Psoas muscle (tissue), 7 donors: ENCODE measurements at regions not wholly inside any gene's neighbourhood (a gene's known extent, or its start where the extent isn't known, plus 50 kb on each side); places are given as distances from the start of the nearest gene placed in this dataset.
"Not testable (repeated sequence)": the region's sequence is repeated elsewhere in the genome, so short reads cannot be mapped to it uniquely, and the experiment has no call there.

Source experiments
- ATAC-seq, 4 donors: fragments of 200-7000 bp; cut with Tn5 transposase; one replicate each; pipeline ENCODE4 v1.9.1; 2020; ENCODE audit warnings: moderate library complexity in 3 of 4, mild to moderate bottlenecking in 2 of 4
- DNase-seq, 2 donors: peaks; one replicate each; pipeline ENCODE4 v3.0.0-alpha.2; 2020
- H3K27ac ChIP-seq: fragments of 200-600 bp; one replicate; pipeline ENCODE4 v1.8.0; 2022
- H3K27me3 ChIP-seq, 3 donors: fragments of 200-600 bp in 1 of 3; one replicate each; pipeline versions ENCODE4 v1.6.1 to v1.8.0; 2013 to 2022; ENCODE audit warnings: low read length in 2 of 3, mild to moderate bottlenecking in 2 of 3, moderate library complexity in 1 of 3; ENCODE audit not compliant: insufficient read depth in 3 of 3
- H3K36me3 ChIP-seq, 2 donors: fragments of 200-600 bp in 1 of 2; one replicate each; pipeline versions ENCODE4 v1.6.1 to v1.8.0; 2013 to 2022; ENCODE audit warnings: low read depth in 1 of 2, mild to moderate bottlenecking in 1 of 2, moderate library complexity in 1 of 2; ENCODE audit not compliant: insufficient read depth in 1 of 2
- H3K4me1 ChIP-seq: fragments of 200-600 bp; one replicate; pipeline ENCODE4 v1.8.0; 2022
- H3K4me3 ChIP-seq: fragments of 200-600 bp; one replicate; pipeline ENCODE4 v1.8.0; 2022; ENCODE audit warnings: mild to moderate bottlenecking
- H3K9me3 ChIP-seq: fragments of 200-600 bp; one replicate; pipeline ENCODE4 v1.8.0; 2022
- WGBS, 3 donors: extraction: QIAGEN DNeasy Blood & Tissue Kit; methylation state at CpG; one replicate each; pipeline versions ENCODE4 v1.1.6 to v1.1.7; 2013; 5-methylcytosine and 5-hydroxymethylcytosine counted together
- intact Hi-C, 2 donors: fragments of 100-400 bp; cut with DNase I; formaldehyde crosslinking; loops; one replicate each; pipeline versions ENCODE4 v1.11.0 to v1.14.2; 2022
- TF ChIP-seq, protein P1 (sequence below): fragments of 200-600 bp; IDR thresholded peaks from one replicate; pipeline ENCODE4 v1.8.0; 2022; ENCODE audit warnings: antibody characterized with exemption
- donor health status: healthy with polysubstance abuse.
- donor health status: DM: no; HTN: no; CAD: no; lungs with moderate emphysema.
- donor health status: Bipolar disorder and iron deficiency.
- donor health status: healthy.
- donor health status: DM: yes; HTN: yes; CAD: no.
- donor health status: DM: no; HTN: no; CAD: no.
- donor health status: DM: yes; HTN: yes; CAD: no.

DNA sequence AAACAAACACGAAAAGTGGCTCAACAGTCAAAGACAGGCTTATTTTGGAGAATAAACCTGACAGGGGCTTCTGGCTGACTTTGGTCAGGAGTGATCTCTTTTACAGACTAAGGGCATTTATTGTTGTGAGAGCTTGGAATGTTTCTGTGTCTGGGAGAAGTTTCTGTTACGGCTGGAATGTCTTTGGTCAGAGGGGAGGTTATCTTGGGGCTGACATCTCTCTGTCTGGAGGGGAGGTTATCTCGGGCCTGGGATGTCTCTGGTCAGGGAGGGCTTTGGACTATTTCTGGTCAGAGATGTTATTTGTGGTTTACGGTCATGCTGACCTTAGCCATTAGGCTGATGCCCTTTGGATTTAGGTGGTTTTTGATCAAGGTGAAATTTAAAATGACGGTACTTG, 345.5 kb upstream of the FSIP2 start:
- H3K4me3 ChIP-seq: no peak overlapping the region
- 71 to 76% (median 75%) methylated on average over 5 of the region's 5 CpGs for WGBS, 3 donors

DNA sequence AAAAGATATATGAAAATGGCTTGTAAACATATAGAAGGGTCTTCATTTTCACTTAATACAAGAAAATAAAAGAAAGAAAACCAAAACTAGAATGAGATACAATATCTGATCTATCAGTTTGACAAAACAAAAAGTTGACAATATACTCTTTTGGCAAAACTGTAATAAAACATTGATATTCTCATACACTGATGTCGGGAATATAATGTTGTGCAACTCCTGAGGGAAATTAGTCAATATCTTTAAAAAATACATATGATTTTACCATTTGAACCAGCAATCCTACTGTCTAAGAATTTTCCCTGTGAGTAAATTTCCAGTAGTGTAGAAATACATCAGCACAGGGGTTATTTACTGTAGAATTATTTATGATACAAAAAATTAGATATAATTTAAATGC, 336.1 kb upstream of the FSIP2 start:
- Histone ChIP-seq H3K27ac (no peak overlapping the region), H3K4me1 (no peaks in the 10 kb centered on the region), H3K9me3 (no peaks in the 10 kb centered on the region), H3K36me3 (no peaks in the 10 kb centered on the region), H3K27me3 (no peaks in the 10 kb centered on the region), H3K4me3 (no peak overlapping the region)
- TF ChIP-seq, protein P1, sequence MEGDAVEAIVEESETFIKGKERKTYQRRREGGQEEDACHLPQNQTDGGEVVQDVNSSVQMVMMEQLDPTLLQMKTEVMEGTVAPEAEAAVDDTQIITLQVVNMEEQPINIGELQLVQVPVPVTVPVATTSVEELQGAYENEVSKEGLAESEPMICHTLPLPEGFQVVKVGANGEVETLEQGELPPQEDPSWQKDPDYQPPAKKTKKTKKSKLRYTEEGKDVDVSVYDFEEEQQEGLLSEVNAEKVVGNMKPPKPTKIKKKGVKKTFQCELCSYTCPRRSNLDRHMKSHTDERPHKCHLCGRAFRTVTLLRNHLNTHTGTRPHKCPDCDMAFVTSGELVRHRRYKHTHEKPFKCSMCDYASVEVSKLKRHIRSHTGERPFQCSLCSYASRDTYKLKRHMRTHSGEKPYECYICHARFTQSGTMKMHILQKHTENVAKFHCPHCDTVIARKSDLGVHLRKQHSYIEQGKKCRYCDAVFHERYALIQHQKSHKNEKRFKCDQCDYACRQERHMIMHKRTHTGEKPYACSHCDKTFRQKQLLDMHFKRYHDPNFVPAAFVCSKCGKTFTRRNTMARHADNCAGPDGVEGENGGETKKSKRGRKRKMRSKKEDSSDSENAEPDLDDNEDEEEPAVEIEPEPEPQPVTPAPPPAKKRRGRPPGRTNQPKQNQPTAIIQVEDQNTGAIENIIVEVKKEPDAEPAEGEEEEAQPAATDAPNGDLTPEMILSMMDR: no peak
- ATAC-seq (no peak), DNase-seq (no peak)
- 78 to 81% (median 78%) methylated on average over 1 of the region's 1 CpG for WGBS, 3 donors
- intact Hi-C loops: no loop called here

More for the DNA sequence above, 345.5 kb upstream of the FSIP2 start:
- H3K27me3 ChIP-seq: no peaks in the 10 kb centered on the region
- no peaks in the 10 kb centered on the region for H3K4me1 ChIP-seq
- DNase-seq: no peak
- no peak overlapping the region for H3K27ac ChIP-seq
- H3K36me3 ChIP-seq: no peaks in the 10 kb centered on the region
- TF ChIP-seq, protein P1: no peak
- H3K9me3 ChIP-seq: no peaks in the 10 kb centered on the region
- no peak for ATAC-seq
- intact Hi-C loops: no loop called here

DNA sequence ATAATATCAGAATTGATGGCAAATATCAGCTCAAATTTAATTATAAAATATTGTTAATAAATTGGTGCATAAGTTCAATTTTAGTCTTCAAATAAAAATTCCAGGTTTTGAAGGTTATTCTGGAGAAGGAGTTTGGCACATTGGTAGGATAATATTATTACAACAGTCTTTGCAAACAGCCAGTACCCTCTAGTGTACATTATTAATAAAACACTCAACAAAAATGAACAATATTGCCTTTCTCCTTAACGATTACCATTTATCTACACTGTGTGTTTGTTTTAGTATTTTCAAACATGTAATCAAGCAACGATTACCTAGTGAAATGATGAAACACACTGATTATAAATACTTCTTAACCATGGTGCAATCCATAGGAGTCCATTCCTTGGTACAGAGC, 334.0 kb upstream of the FSIP2 start:
- no peaks in the 10 kb centered on the region for H3K27me3 ChIP-seq
- H3K36me3 ChIP-seq: no peaks in the 10 kb centered on the region
- intact Hi-C loops: no loop called here
- no peak overlapping the region for H3K4me3 ChIP-seq
- ATAC-seq: no peak
- H3K27ac ChIP-seq: no peak overlapping the region
- no peaks in the 10 kb centered on the region for H3K4me1 ChIP-seq
- TF ChIP-seq, protein P1: no peak
- H3K9me3 ChIP-seq: no peaks in the 10 kb centered on the region
- DNase-seq: no peak
- 56 to 62% (median 61%) methylated on average over 2 of the region's 2 CpGs for WGBS, 3 donors

DNA sequence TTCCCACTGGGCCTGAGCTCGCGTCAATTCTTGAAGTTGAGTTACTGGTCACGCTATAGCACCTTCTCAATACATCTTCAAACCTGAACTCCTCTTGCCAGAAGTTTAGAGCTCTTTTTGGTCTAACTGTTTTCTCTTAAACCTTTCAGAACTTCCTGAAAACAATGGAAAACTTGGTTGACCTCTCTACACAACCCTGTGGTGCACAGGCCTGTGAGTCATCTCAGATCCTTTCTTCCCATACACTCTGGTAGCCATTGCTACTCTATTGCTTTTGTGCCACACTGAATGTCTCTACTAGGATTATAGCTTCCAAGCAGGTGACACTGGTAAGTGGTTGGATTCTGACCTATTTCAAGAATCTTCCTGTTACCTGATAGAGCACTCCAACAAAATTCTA, 321.5 kb upstream of the FSIP2 start:
- 85 to 92% (median 85%) methylated on average over 3 of the region's 3 CpGs for WGBS, 3 donors
- no peak for DNase-seq
- Histone ChIP-seq H3K4me3 (no peak overlapping the region), H3K4me1 (no peaks in the 10 kb centered on the region), H3K36me3 (no peaks in the 10 kb centered on the region), H3K9me3 (no peaks in the 10 kb centered on the region), H3K27me3 (no peaks in the 10 kb centered on the region), H3K27ac (no peak overlapping the region)
- ATAC-seq: no peak
- intact Hi-C loops: no loop called here
- TF ChIP-seq, protein P1: no peak

DNA sequence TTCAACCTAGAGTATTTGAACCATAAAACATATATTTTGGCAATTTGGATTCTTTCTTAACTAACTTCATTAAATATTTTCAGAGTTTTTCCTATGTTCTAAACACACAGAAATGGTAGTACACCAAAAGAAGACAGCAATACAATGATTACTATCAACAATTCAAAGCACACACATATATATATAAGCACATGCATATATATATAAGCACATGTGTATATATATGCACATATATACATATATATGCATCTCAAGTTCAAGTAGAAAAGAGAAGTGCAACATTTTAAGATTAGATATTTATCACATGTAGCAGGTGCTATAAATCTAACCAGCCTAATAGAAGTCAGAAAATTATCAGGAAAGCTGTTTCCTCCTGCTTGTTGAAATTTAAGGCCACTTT, 320.9 kb upstream of the FSIP2 start:
- Histone ChIP-seq H3K36me3 (no peaks in the 10 kb centered on the region), H3K4me3 (no peak overlapping the region), H3K9me3 (no peaks in the 10 kb centered on the region), H3K27ac (no peak overlapping the region), H3K27me3 (no peaks in the 10 kb centered on the region), H3K4me1 (no peaks in the 10 kb centered on the region)
- ATAC-seq (no peak), DNase-seq (no peak)
- intact Hi-C loops: no loop called here
- TF ChIP-seq, protein P1: no peak

DNA sequence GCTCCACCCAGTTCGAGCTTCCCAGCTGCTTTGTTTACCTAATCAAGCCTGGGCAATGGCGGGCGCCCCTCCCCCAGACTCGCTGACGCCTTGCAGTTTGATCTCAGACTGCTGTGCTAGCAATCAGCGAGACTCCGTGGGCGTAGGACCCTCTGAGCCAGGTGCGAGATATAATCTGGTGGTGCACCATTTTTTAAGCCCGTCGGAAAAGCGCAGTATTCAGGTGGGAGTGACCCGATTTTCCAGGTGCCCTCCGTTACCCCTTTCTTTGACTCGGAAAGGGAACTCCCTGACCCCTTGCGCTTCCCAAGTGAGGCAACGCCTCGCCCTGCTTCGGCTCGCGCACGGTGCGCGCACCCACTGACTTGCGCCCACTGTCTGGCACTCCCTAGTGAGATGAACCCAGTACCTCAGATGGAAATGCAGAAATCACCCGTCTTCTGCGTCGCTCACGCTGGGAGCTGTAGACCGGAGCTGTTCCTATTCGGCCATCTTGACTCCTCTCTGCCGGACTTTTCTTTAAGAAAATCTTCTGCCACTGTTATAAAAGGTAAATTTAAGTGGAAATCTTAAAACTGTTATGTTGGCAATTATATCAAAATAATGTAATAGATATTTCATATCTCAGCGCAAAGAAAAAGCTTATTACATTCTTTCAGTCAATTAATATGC, 313.5 kb upstream of the FSIP2 start:
- H3K36me3 ChIP-seq, H3K27me3 ChIP-seq, intact Hi-C loops, H3K27ac ChIP-seq, H3K4me1 ChIP-seq, H3K4me3 ChIP-seq, ATAC-seq, DNase-seq, H3K9me3 ChIP-seq: not testable (repeated sequence)
- WGBS, 3 donors: 74 to 75% (median 75%) methylated on average over 30 to 33 of the region's 33 CpGs
